OCI-LY1 (cell line): ENCODE measurements at regions not wholly inside any gene's neighbourhood (a gene's known extent, or its start where the extent isn't known, plus 50 kb on each side); places are given as distances from the start of the nearest gene placed in this dataset.

Source experiments
- CTCF ChIP-seq: fragments of 200-600 bp; sonication (generic), shearing (Covaris generic); IDR thresholded peaks from 2 replicates; pipeline ENCODE4 v1.5.1; 2017; ENCODE audit warnings: mild to moderate bottlenecking, antibody characterized with exemption, low read length, moderate library complexity, mixed read lengths
- EZH2 ChIP-seq: fragments of 200-600 bp; sonication (generic), shearing (Covaris generic); IDR thresholded peaks from 2 replicates; pipeline ENCODE4 v1.8.0; 2017; ENCODE audit warnings: borderline replicate concordance, mixed run types, mild to moderate bottlenecking, antibody characterized with exemption, low read length, moderate library complexity, mixed read lengths

DNA sequence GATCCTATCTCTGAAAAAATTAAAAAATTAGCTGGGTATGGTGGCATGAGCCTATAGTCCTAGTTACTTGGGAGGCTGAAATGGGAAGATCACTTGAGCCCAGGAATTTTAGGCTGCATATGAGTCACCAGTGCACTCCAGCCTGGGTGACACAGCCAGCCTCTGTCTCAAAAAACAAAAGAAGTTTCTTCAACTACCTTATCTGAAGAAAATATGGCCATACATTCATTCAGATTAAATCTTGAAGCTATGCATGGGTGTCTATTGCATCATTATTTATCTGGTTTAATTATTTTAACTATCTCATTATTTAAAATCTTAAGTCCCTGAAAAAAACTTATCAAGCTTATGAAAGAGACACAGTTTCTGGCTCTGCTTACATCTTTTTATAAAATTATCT lies 204.1 kb downstream of the SIM1 start:
- TF ChIP-seq CTCF (no peak), EZH2 (no peak)
